Neural crest cell (in vitro differentiated cells): ENCODE measurements at regions not wholly inside any gene's neighbourhood (a gene's known extent, or its start where the extent isn't known, plus 50 kb on each side); places are given as distances from the start of the nearest gene placed in this dataset.

Experiments used
- DNase-seq: peaks from one replicate; pipeline ENCODE4 v3.0.0; 2021; ENCODE audit warnings: low read depth, mixed read lengths, low spot score
- H3K27ac Mint-ChIP-seq: one replicate; pipeline ENCODE4 v1.8.0; 2021; ENCODE audit warnings: mild to moderate bottlenecking, mixed read lengths; ENCODE audit not compliant: unreplicated experiment
- H3K27me3 Mint-ChIP-seq: 2 replicates; pipeline ENCODE4 v1.8.0; 2021; ENCODE audit warnings: low read depth, mild to moderate bottlenecking, mixed read lengths
- H3K36me3 Mint-ChIP-seq: 2 replicates; pipeline ENCODE4 v1.8.0; 2021; ENCODE audit warnings: low read depth, mild to moderate bottlenecking, mixed read lengths
- H3K4me1 Mint-ChIP-seq: 2 replicates; pipeline ENCODE4 v1.8.0; 2021; ENCODE audit warnings: mixed read lengths
- H3K4me3 Mint-ChIP-seq: one replicate; pipeline ENCODE4 v1.8.0; 2021; ENCODE audit warnings: mild to moderate bottlenecking, mixed read lengths
- H3K9me3 Mint-ChIP-seq: 2 replicates; pipeline ENCODE4 v1.8.0; 2021; ENCODE audit warnings: mixed read lengths
- TF ChIP-seq, protein P1 (sequence below): fragments of 200-600 bp; sonication (generic); conservative IDR thresholded peaks from 2 replicates; pipeline ENCODE4 v1.5.0; 2021; ENCODE audit warnings: antibody characterized with exemption, mild to moderate bottlenecking

DNA sequence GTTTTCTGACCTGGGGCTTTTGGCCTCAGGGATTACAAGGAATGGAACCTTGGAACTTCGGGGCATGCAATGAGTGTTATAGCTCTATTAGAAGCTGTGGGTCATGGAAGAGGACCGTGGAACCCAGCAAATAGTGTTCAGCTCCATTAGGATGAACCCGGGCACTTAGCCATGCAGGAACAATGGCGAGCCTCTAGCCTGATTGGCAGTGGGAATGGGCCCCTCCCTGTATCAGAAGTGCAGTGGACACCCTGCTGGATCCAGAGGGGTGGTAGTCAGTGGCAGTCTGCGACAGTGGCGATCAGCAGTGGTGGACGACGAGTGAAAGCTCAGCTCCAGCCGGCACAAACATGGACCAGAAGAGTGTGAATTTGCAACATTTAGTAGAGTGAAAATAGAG is 315.4 kb upstream of the TECRL start:
- DNase-seq, result no peak
- no peak overlapping the region for H3K4me3 Mint-ChIP-seq
- no peaks in the 10 kb centered on the region for H3K27me3 Mint-ChIP-seq
- no peaks in the 10 kb centered on the region for H3K4me1 Mint-ChIP-seq
- H3K36me3 Mint-ChIP-seq, result no peaks in the 10 kb centered on the region
- TF ChIP-seq, protein P1, sequence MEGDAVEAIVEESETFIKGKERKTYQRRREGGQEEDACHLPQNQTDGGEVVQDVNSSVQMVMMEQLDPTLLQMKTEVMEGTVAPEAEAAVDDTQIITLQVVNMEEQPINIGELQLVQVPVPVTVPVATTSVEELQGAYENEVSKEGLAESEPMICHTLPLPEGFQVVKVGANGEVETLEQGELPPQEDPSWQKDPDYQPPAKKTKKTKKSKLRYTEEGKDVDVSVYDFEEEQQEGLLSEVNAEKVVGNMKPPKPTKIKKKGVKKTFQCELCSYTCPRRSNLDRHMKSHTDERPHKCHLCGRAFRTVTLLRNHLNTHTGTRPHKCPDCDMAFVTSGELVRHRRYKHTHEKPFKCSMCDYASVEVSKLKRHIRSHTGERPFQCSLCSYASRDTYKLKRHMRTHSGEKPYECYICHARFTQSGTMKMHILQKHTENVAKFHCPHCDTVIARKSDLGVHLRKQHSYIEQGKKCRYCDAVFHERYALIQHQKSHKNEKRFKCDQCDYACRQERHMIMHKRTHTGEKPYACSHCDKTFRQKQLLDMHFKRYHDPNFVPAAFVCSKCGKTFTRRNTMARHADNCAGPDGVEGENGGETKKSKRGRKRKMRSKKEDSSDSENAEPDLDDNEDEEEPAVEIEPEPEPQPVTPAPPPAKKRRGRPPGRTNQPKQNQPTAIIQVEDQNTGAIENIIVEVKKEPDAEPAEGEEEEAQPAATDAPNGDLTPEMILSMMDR, result no peak
- H3K9me3 Mint-ChIP-seq, result peaks cover 9% of the 10 kb centered on the region
- H3K27ac Mint-ChIP-seq, result no peak overlapping the region

- H3K27me3 Mint-ChIP-seq, result no peaks in the 10 kb centered on the region
- H3K36me3 Mint-ChIP-seq, result no peaks in the 10 kb centered on the region
- H3K9me3 Mint-ChIP-seq, result peaks cover 3% of the 10 kb centered on the region
- no peak for DNase-seq
- H3K27ac Mint-ChIP-seq, result no peak overlapping the region
- no peak overlapping the region for H3K4me3 Mint-ChIP-seq
- TF ChIP-seq, protein P1, result no peak
- H3K4me1 Mint-ChIP-seq, result no peaks in the 10 kb centered on the region
Measured at GRCh38 chr4:64721106-64721505, 311.9 kb upstream of the TECRL start.

- no peak overlapping the region for H3K4me3 Mint-ChIP-seq
- TF ChIP-seq, protein P1, result no peak
- no peaks in the 10 kb centered on the region for H3K36me3 Mint-ChIP-seq
- no peak for DNase-seq
- H3K27ac Mint-ChIP-seq, result no peak overlapping the region
- H3K27me3 Mint-ChIP-seq, result no peaks in the 10 kb centered on the region
- H3K4me1 Mint-ChIP-seq, result no peaks in the 10 kb centered on the region
- H3K9me3 Mint-ChIP-seq, result no peaks in the 10 kb centered on the region
Measured at GRCh38 chr4:64718091-64718490, 308.8 kb upstream of the TECRL start.

GRCh38 chr4:64715741-64716140 is 306.5 kb upstream of the TECRL start:
- H3K27ac Mint-ChIP-seq, result no peak overlapping the region
- no peak for DNase-seq
- TF ChIP-seq, protein P1, result no peak
- H3K9me3 Mint-ChIP-seq, result no peaks in the 10 kb centered on the region
- no peaks in the 10 kb centered on the region for H3K4me1 Mint-ChIP-seq
- no peak overlapping the region for H3K4me3 Mint-ChIP-seq
- H3K36me3 Mint-ChIP-seq, result no peaks in the 10 kb centered on the region
- no peaks in the 10 kb centered on the region for H3K27me3 Mint-ChIP-seq

DNA sequence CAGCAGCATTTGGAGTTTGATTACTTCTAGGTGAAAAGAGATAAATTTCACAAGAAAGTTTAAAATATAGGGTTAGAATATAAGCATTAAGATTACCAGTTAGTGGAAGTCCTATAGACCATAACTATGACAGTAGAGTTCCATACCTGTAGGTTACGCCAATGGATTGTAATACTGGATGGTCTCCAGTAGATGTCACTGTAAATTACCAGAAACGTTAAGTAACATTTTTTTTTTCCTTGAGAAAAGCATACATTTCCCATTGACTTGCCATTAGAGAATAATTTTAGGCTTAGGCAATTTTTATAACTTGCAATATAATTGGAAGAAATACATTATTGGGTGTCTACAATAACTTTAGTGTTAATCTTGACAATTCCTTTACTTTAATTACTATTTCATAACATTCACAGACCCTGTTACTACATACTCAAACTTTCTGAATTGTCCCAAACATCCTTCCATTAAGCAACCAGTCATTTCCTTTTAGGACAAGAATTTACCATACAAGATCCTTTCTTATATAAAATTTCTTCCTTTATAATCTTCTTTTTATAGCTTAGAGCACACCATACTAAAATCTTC is 304.1 kb upstream of the TECRL start:
- Mint-ChIP-seq H3K4me1 (no peaks in the 10 kb centered on the region), H3K4me3 (no peak overlapping the region), H3K27me3 (no peaks in the 10 kb centered on the region), H3K9me3 (no peaks in the 10 kb centered on the region), H3K36me3 (no peaks in the 10 kb centered on the region), H3K27ac (no peak overlapping the region)
- TF ChIP-seq, protein P1, result peak; percentile 70
- DNase-seq, result no peak
